DMS79 treated with DMSO at 0.1 percent for 48 hours (cell line): ENCODE measurements at regions not wholly inside any gene's neighbourhood (a gene's known extent, or its start where the extent isn't known, plus 50 kb on each side); places are given as distances from the start of the nearest gene placed in this dataset.

ENCODE experiments used
- DNase-seq: peaks from one replicate; lab custom pipeline; 2025; lab: John Stamatoyannopoulos, UW

- DNase-seq: no peak
Observed at GRCh38 chr9:80644044-80644443, 1045.3 kb downstream of the TLE1 start.

DNA sequence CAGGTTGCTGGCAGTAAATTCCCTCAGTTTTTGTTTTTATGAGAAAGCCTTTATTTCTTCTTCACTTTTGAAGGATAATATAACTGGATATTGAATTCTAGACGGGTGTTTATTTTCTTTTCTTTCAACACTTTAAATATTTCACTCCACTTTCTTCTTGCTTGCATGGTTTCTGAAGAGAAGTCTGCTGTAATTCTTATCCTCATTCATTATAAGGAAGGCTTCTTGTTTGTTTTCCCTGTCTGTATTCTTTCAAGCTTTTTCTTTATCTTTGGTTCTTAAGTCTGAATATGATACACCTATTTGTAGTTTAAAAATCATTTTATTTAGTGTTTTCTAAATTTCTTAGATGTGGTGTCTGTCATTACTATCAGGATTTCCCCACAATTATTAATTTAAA lies 1054.3 kb downstream of the TLE1 start:
- no peak for DNase-seq

DNA sequence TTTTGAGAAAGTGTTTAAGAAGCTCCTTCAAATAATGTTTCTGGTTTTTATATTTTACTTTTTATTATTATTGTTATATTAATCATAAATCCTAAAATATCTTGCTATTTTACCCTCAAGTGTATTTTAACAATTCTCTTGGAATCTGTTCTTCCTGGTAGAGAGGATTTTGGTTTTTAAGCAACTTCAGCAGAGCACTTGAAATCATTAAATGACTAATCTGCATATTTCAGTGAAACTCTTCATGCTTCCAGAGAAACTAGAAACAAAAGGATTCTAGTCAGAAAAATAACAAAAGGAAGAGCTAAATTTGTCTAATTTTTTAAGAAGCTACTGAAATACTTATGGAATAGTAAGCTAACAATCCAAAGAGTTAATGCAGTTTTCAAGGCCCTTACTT lies 1057.3 kb downstream of the TLE1 start:
- no peak for DNase-seq

DNA sequence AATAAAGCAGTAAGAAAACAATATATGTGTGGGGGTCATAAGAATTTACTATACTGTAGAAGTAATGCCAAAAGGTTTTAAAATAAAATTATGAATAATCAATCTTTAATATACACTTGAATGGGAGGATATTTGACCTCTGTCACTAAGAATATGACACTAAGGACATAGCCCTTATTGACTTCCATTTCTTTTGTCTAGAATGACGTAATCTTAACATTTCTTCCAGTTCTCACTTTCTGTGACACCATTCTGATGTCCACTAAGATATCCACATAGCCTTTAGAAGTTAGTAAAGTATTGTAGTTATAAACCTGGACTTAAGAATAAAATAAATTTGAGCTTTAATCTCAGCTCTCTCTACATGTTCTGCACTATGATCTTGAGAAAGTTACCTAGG lies 1050.7 kb downstream of the TLE4 start:
- DNase-seq: no peak

GRCh38 chr9:80619356-80619755 lies 1047.6 kb downstream of the TLE4 start:
- DNase-seq: no peak

DNA sequence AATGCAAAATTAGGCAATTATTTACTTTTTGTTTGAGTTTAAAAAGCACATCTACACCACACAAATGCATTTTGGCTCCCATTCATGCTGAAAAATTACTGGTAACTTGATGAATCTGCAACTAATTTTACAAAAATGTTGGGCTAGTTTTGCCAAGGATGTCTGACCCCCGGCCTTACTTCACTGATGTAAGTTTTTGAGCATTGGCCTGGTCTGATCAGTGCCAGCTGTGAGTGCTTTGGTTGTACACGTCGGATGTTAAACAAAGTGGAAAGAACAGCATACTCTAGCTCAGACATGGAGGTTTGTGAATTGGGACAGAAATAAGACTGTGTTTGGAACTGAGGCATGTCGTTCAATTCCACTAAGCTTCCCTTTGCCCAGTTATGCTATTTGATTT lies 1044.2 kb downstream of the TLE4 start:
- DNase-seq: no peak

GRCh38 chr9:80605793-80606192 lies 1034.0 kb downstream of the TLE4 start:
- no peak for DNase-seq

- DNase-seq: peak; percentile 4
Observed at GRCh38 chr9:80605129-80605528, 1033.4 kb downstream of the TLE4 start.

GRCh38 chr9:80602291-80602690 lies 1030.5 kb downstream of the TLE4 start:
- DNase-seq: no peak

DNA sequence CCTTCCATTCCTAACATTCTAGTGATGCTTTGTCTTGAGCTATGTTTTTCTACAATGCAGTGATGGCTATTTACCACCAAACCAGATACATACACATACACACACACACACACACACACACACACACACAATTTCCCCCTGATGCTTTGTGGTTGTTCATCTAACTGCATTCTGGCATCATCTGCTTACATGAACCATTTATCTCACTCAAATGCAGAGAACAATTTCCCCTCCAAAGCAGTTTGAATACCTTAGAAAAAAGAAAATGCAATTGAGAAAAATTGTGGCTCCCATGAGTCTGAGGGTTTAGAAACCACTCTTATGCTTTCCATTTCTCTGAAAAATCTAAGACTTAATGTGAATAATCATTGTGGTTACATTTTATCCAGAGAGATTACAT lies 1024.8 kb downstream of the TLE4 start:
- no peak for DNase-seq

GRCh38 chr9:80595192-80595591 lies 1023.4 kb downstream of the TLE4 start:
- no peak for DNase-seq

DNA sequence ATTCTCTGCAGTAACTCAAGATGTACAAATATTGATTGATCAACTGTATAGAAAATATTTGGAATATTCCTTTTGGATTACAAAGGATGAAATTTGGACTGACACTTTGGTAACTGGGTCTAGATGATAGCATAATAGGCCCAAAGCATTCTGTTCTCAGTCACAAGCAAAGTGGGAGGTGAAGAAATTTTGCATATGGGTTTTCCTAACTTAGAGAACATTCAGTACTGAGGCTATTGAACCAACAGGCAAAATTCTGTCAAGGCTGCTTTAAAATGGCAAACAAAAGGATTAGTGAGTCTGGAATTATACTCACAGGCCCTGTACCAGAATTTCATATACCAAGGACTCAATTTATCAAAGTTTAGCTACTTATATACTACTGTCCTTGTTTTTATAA lies 1020.6 kb downstream of the TLE4 start:
- DNase-seq: no peak

DNA sequence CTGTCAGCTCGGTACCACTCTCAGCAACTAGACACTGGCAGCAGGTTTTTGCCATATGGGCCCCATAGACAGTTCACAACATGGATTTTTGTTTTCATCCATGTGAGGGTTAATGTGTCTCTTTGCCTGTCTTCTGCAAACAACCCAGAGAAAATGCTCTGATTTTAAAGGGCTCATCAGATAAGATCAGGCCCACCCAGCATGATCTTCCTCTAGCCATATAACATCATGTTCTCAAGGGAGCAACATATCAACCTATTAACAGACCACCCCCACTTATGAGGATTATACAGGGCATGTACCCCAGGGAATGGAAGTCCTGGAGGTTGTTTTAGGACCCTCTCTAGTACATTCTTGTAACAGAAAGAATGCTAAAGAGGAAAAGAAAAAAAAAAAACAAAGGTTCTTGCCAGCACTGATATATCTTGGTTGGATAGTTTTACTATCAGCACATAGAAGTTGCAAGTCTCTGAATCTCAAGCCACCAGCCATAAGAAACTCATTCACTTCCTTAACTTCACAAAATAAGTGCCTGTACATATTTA lies 1015.1 kb downstream of the TLE4 start:
- no peak for DNase-seq

GRCh38 chr9:80571953-80572352 lies 1000.2 kb downstream of the TLE4 start:
- no peak for DNase-seq

DNA sequence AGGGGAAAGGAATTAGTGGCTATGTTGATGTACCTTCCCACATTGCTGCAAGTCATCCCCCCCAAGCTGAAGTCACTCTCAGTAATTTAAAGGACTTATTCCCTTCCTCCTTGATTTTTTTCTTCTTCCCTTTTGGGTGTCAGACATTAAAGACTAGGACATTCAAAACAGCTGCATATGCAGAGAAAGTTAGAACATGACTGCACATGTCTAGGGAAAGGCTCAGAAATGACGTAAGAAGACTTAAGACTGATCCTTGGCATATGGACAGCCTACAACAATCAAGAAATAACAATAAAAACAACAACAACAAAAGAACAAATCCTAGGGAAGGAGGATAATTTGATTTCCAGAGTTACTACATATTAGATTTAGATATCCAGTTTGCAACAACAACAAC lies 997.5 kb downstream of the TLE4 start:
- no peak for DNase-seq

DNA sequence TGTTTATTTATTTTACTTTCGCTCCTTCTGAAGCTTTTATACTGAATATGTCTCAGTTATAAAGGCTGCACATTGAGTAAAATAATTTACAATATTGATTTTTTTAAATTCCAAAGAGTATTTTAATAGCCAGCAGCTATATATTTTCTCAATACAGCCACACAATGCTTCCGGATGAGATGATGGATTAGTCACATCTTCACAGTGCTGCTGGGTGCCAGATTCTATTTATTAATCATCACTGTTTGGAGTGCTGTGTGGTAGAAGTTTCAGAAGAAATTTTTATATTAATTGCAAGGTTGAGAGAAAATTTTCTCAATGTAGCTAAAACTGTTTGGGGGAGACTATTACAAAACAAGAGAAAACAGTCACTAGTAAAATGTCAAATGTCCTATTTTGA lies 989.8 kb downstream of the TLE4 start:
- DNase-seq: no peak

- no peak for DNase-seq
Observed at GRCh38 chr9:80560976-80561375, 989.2 kb downstream of the TLE4 start.

DNA sequence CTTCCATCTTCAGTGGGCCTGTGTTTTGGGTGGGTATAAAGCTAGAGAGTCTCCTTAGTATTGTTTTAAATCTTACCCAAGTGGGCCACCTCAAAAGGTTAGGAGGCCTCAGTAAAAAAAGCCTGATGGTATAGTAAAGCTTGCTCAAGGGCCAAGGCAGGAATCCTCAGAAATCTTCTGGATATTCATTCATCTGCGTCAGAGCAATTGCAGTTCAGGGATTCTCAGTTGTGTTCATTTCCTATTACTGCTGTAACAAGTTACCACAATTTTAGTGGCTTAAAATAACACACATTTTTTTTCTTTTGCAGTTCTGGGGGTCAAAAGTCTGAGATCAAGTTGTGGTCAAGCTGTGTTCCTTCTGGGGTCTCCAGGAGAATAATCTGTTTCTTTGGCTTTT lies 985.5 kb downstream of the TLE4 start:
- DNase-seq: no peak

DNA sequence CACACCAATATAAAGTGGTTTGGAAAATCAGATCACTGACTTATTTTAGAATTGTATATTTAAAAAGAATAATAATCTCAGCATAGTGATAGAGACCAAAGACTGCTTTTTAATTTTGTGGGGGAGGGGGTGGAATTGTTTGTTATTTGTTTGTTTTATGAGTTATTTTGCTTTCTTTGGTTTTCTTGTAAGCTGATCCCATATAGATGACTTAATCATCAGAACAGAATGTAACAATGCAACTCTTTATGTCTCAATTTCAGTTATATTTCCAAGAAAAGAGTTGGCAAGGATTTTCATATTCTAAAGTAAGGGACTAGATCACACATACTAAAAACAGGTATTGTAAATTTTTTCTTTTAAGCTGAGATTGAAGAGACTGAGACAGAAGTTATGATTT lies 984.9 kb downstream of the TLE4 start:
- DNase-seq: no peak

GRCh38 chr9:80555782-80556325 lies 984.1 kb downstream of the TLE4 start:
- DNase-seq: no peak

DNA sequence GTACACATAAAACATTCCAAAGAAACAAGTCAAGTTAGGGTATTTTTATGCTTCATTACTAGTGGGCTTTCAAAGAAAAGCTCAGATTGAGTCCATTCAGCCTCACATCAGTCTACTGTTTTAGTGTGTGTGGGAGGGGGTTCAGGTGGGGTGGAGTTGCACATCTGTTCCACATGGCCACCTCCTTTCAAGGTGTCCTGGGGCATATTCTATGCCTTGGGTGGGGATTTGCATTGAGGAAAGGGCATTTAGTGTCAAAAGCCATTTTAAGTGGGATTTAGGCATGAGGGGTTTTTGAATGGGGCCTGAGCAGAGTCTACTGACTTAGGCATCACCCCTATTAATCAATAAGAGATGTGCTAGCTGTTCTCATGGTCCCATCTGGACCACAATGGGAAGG lies 983.1 kb downstream of the TLE4 start:
- no peak for DNase-seq

DNA sequence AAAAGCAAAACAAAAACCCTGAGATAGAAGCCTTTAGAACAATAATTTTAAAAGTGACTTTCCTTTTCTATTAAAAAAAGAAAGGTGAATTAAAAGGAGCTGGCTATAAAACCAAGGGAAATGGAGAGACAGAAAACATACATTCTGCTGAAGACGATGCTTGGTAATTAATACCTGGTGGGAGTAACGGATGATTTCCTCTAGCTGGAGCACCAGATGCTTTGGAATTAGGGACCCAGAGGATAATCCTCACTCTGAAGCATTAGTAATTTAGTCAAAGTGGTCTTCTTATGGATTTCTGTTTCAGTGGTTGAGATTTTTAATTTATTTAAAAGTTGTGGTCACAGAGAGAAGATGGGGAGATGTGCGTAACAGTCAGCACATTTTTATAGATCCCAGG lies 982.5 kb downstream of the TLE4 start:
- DNase-seq: no peak

- no peak for DNase-seq
Observed at GRCh38 chr9:80552931-80553330, 981.2 kb downstream of the TLE4 start.

DNA sequence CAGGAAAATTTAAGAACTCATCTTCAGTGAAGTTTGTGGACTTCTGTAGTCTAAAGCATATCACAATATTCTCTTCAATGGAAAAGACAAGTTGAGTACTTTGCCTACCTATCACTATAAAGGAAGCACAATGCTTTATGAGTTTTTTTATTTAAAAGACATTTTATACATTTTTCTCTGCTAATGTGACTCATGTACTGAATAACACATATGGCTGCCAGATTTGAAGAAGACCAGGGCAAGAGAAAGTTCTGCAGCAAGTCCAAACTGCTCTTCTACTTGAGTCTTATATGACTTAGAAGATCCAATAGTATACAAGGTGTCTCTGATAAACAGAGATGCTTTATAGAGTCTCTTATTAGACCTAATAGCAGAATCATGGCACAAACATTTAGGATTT lies 978.4 kb downstream of the TLE4 start:
- DNase-seq: no peak

- DNase-seq: no peak
Observed at GRCh38 chr9:80547613-80548012, 975.8 kb downstream of the TLE4 start.
